Neural cell (in vitro differentiated cells): ENCODE measurements at regions not wholly inside any gene's neighbourhood (a gene's known extent, or its start where the extent isn't known, plus 50 kb on each side); places are given as distances from the start of the nearest gene placed in this dataset.

Experiments
- H2AFZ ChIP-seq: fragments of 200-600, 300-800 bp; sonication (generic), shearing (Covaris generic); 2 replicates; pipeline ENCODE4 v1.6.0; 2014; ENCODE audit warnings: low read depth, mild to moderate bottlenecking, antibody characterized with exemption, low read length, moderate library complexity
- H3F3A ChIP-seq: fragments of 200-600 bp; shearing (Covaris generic); 2 replicates; pipeline ENCODE4 v1.6.1; 2016; ENCODE audit warnings: mild to moderate bottlenecking, moderate library complexity, mixed read lengths, antibody characterized with exemption, low read length; ENCODE audit not compliant: insufficient read depth, poor library complexity, severe bottlenecking
- H3K27ac ChIP-seq: fragments of 200-600, 300-800 bp; sonication (generic), shearing (Covaris generic); 2 replicates; pipeline ENCODE4 v1.5.1; 2014; ENCODE audit warnings: mild to moderate bottlenecking, low read length, moderate library complexity
- H3K27me3 ChIP-seq: fragments of 300-800, 200-600 bp; sonication (generic), shearing (Covaris generic); 2 replicates; pipeline ENCODE4 v1.6.0; 2014; ENCODE audit warnings: mild to moderate bottlenecking, low read depth, low read length, moderate library complexity; ENCODE audit not compliant: insufficient read depth
- H3K36me3 ChIP-seq: fragments of 300-800, 200-600 bp; sonication (generic), shearing (Covaris generic); 2 replicates; pipeline ENCODE4 v1.5.1; 2014; ENCODE audit warnings: mild to moderate bottlenecking, antibody characterized with exemption, low read length, moderate library complexity; ENCODE audit not compliant: insufficient read depth
- H3K4me2 ChIP-seq: fragments of 300-800, 200-600 bp; sonication (generic), shearing (Covaris generic); 2 replicates; pipeline ENCODE4 v1.6.0; 2014; ENCODE audit warnings: mild to moderate bottlenecking, low read length
- H3K4me3 ChIP-seq: fragments of 300-800, 200-600 bp; sonication (generic), shearing (Covaris generic); 2 replicates; pipeline ENCODE4 v1.5.1; 2014; ENCODE audit warnings: mild to moderate bottlenecking, low read length, moderate library complexity
- H3K79me2 ChIP-seq: fragments of 200-600 bp; shearing (Covaris generic); replicated peaks from 2 replicates; pipeline ENCODE4 v1.6.0; 2014; ENCODE audit warnings: mild to moderate bottlenecking, low read length, moderate library complexity; ENCODE audit not compliant: insufficient read depth
- H3K9ac ChIP-seq: fragments of 300-800, 200-600 bp; sonication (generic), shearing (Covaris generic); 2 replicates; pipeline ENCODE4 v1.6.1; 2016; ENCODE audit warnings: mild to moderate bottlenecking, low read length, mixed read lengths
- H3K9me2 ChIP-seq: fragments of 200-600 bp; shearing (Covaris generic); 2 replicates; pipeline ENCODE4 v1.6.1; 2016; ENCODE audit warnings: mild to moderate bottlenecking, low read length, mixed read lengths; ENCODE audit not compliant: insufficient read depth
- H3K9me3 ChIP-seq: fragments of 200-600, 300-800 bp; sonication (generic), shearing (Covaris generic); 2 replicates; pipeline ENCODE4 v1.6.1; 2016; ENCODE audit warnings: mild to moderate bottlenecking, mixed run types, low read length, moderate library complexity, mixed read lengths
- H4K20me1 ChIP-seq: fragments of 200-600 bp; shearing (Covaris generic); 2 replicates; pipeline ENCODE4 v1.6.1; 2016; ENCODE audit warnings: mild to moderate bottlenecking, mixed run types; ENCODE audit not compliant: insufficient read depth
- EP300 ChIP-seq: fragments of 450-650 bp; conservative IDR thresholded peaks from 2 replicates; pipeline ENCODE4 v1.6.1; 2014; ENCODE audit warnings: antibody characterized with exemption, mild to moderate bottlenecking, moderate library complexity; ENCODE audit not compliant: poor library complexity, severe bottlenecking
- EZH2 ChIP-seq: fragments of 200-600, 300-800 bp; shearing (Covaris generic), sonication (generic); IDR thresholded peaks from 2 replicates; pipeline ENCODE4 v1.6.1; 2014; ENCODE audit warnings: antibody characterized with exemption, low read length, borderline replicate concordance, mild to moderate bottlenecking; ENCODE audit not compliant: insufficient read depth, poor library complexity, severe bottlenecking
- MXI1 ChIP-seq: fragments of 450-650 bp; conservative IDR thresholded peaks from 2 replicates; pipeline ENCODE4 v1.6.1; 2014; ENCODE audit warnings: antibody characterized with exemption, mild to moderate bottlenecking; ENCODE audit not compliant: poor library complexity, severe bottlenecking
- POLR2AphosphoS5 ChIP-seq: IDR thresholded peaks from 2 replicates; pipeline ENCODE4 v1.6.1; 2012
- RAD21 ChIP-seq: fragments of 450-650 bp; conservative IDR thresholded peaks from 2 replicates; pipeline ENCODE4 v1.6.1; 2014; ENCODE audit warnings: antibody characterized with exemption, mild to moderate bottlenecking, moderate library complexity
- REST ChIP-seq: IDR thresholded peaks from 2 replicates; pipeline ENCODE4 v1.6.1; 2012; ENCODE audit warnings: borderline replicate concordance
- SMC3 ChIP-seq: fragments of 450-650 bp; conservative IDR thresholded peaks from 2 replicates; pipeline ENCODE4 v1.6.1; 2014; ENCODE audit warnings: antibody characterized with exemption, mild to moderate bottlenecking, moderate library complexity; ENCODE audit not compliant: poor library complexity
- TAF1 ChIP-seq: IDR thresholded peaks from 2 replicates; pipeline ENCODE4 v1.6.1; 2012; ENCODE audit warnings: low read depth
- TF ChIP-seq, protein P1 (sequence below): fragments of 450-650 bp; IDR thresholded peaks from 2 replicates; pipeline ENCODE4 v1.5.1; 2014; ENCODE audit warnings: antibody characterized with exemption, mild to moderate bottlenecking, moderate library complexity; ENCODE audit not compliant: poor library complexity, severe bottlenecking

GRCh38 chr2:18501729-18502128, 58.7 kb downstream of the RDH14 start:
- no peak overlapping the region for H3K27ac ChIP-seq
- H3K9me2 ChIP-seq = no peaks in the 10 kb centered on the region
- no peak overlapping the region for H3K4me3 ChIP-seq
- H3K9ac ChIP-seq = no peak overlapping the region
- H3K27me3 ChIP-seq = no peaks in the 10 kb centered on the region
- no peaks in the 10 kb centered on the region for H3K79me2 ChIP-seq
- no peak overlapping the region for H3K4me2 ChIP-seq
- H3K36me3 ChIP-seq = no peaks in the 10 kb centered on the region
- TF ChIP-seq, protein P1, sequence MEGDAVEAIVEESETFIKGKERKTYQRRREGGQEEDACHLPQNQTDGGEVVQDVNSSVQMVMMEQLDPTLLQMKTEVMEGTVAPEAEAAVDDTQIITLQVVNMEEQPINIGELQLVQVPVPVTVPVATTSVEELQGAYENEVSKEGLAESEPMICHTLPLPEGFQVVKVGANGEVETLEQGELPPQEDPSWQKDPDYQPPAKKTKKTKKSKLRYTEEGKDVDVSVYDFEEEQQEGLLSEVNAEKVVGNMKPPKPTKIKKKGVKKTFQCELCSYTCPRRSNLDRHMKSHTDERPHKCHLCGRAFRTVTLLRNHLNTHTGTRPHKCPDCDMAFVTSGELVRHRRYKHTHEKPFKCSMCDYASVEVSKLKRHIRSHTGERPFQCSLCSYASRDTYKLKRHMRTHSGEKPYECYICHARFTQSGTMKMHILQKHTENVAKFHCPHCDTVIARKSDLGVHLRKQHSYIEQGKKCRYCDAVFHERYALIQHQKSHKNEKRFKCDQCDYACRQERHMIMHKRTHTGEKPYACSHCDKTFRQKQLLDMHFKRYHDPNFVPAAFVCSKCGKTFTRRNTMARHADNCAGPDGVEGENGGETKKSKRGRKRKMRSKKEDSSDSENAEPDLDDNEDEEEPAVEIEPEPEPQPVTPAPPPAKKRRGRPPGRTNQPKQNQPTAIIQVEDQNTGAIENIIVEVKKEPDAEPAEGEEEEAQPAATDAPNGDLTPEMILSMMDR = no peak
- TF ChIP-seq POLR2AphosphoS5 (no peak), EZH2 (no peak)
- no peaks in the 10 kb centered on the region for H3K9me3 ChIP-seq
- H2AFZ ChIP-seq = no peak overlapping the region
- H3F3A ChIP-seq = no peaks in the 10 kb centered on the region
- no peaks in the 10 kb centered on the region for H4K20me1 ChIP-seq

DNA sequence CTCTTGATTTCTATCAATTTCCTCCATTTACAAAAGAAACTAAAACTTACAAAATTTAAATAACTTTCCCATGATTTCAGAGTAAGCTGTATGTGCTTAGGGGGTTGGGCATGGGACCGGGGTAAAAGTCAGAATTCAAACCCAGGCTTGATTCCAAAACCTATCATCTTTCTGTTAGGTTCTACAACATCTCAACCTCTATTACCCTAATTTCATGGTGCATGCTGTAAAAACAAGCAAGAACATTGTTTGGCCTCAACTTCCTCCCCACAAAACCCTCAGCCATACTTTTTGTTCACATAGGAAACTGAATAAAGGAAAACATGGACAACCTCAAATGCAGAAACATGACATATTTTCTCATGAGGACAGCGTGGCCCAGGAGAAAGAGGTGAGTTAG, 59.3 kb downstream of the RDH14 start:
- H3K9me2 ChIP-seq = no peaks in the 10 kb centered on the region
- TF ChIP-seq EZH2 (no peak), POLR2AphosphoS5 (no peak), RAD21 (no peak), REST (no peak)
- no peaks in the 10 kb centered on the region for H3K36me3 ChIP-seq
- H3K9ac ChIP-seq = no peak overlapping the region
- no peak overlapping the region for H3K4me2 ChIP-seq
- no peak overlapping the region for H3K27ac ChIP-seq
- no peaks in the 10 kb centered on the region for H3K79me2 ChIP-seq
- no peak overlapping the region for H3K4me3 ChIP-seq
- H3K27me3 ChIP-seq = no peaks in the 10 kb centered on the region
- H3F3A ChIP-seq = no peaks in the 10 kb centered on the region
- H2AFZ ChIP-seq = no peak overlapping the region
- no peaks in the 10 kb centered on the region for H4K20me1 ChIP-seq
- H3K9me3 ChIP-seq = no peaks in the 10 kb centered on the region

GRCh38 chr2:18500333-18500732, 60.1 kb downstream of the RDH14 start:
- no peak overlapping the region for H3K27ac ChIP-seq
- H3K9ac ChIP-seq = no peak overlapping the region
- H3K4me2 ChIP-seq = no peak overlapping the region
- no peaks in the 10 kb centered on the region for H3F3A ChIP-seq
- H4K20me1 ChIP-seq = no peaks in the 10 kb centered on the region
- no peaks in the 10 kb centered on the region for H3K9me2 ChIP-seq
- H3K79me2 ChIP-seq = no peaks in the 10 kb centered on the region
- no peaks in the 10 kb centered on the region for H3K36me3 ChIP-seq
- H3K9me3 ChIP-seq = no peaks in the 10 kb centered on the region
- TF ChIP-seq MXI1 = no peak
- no peak for TF ChIP-seq REST
- TF ChIP-seq SMC3 = no peak
- no peak for TF ChIP-seq EP300
- TF ChIP-seq EZH2 = no peak
- TF ChIP-seq, protein P1 = no peak
- TF ChIP-seq TAF1 = no peak
- no peak for TF ChIP-seq POLR2AphosphoS5
- TF ChIP-seq RAD21 = no peak
- no peak overlapping the region for H3K4me3 ChIP-seq
- no peaks in the 10 kb centered on the region for H3K27me3 ChIP-seq
- no peak overlapping the region for H2AFZ ChIP-seq
